Keratinocyte (primary cell): ENCODE measurements at regions not wholly inside any gene's neighbourhood (a gene's known extent, or its start where the extent isn't known, plus 50 kb on each side); places are given as distances from the start of the nearest gene placed in this dataset.
A peak's percentile ranks its signal among the peaks of the same experiment; 100 is the strongest.

Experiments used
- DNase-seq: peaks from one replicate; pipeline ENCODE4 v3.0.0-alpha.2; 2011; ENCODE audit warnings: low read depth, missing footprints, low spot score
- FAIRE-seq: peaks from 2 replicates; lab custom pipeline; 2011; peaks lifted over from hg19 to GRCh38; lab: Jason Lieb, UNC
- H2AFZ ChIP-seq: 2 replicates; pipeline ENCODE4 v1.6.0; 2012; ENCODE audit warnings: low read length, control low read depth, inconsistent platforms; ENCODE audit not compliant: control insufficient read depth
- H3K27ac ChIP-seq: 2 replicates; pipeline ENCODE4 v1.5.1; 2011; ENCODE audit warnings: low read length; ENCODE audit not compliant: control insufficient read depth, insufficient read depth
- H3K27me3 ChIP-seq: 3 replicates; pipeline ENCODE4 v1.6.0; 2011; ENCODE audit warnings: low read length; ENCODE audit not compliant: control insufficient read depth, insufficient read depth; ENCODE audit errors: extremely low read depth
- H3K36me3 ChIP-seq, 2 experiments: 2 replicates in 1 of 2; 3 replicates in 1 of 2; pipeline ENCODE4 v1.5.1; 2011; ENCODE audit warnings: low read length in 2 of 2, mild to moderate bottlenecking in 1 of 2; ENCODE audit not compliant: control insufficient read depth in 2 of 2, insufficient read depth in 2 of 2; ENCODE audit errors: extremely low read depth in 1 of 2
- H3K4me1 ChIP-seq: 3 replicates; pipeline ENCODE4 v1.5.1; 2011; ENCODE audit warnings: low read length; ENCODE audit not compliant: control insufficient read depth, insufficient read depth; ENCODE audit errors: extremely low read depth
- H3K4me2 ChIP-seq: 3 replicates; pipeline ENCODE4 v1.6.0; 2011; ENCODE audit warnings: low read depth, low read length; ENCODE audit not compliant: control insufficient read depth, insufficient read depth; ENCODE audit errors: extremely low read depth
- H3K4me3 ChIP-seq, 3 experiments: fragments of 200-600 bp in 1 of 3; sonication (generic) in 1 of 3; 2 replicates in 2 of 3; 3 replicates in 1 of 3; pipeline ENCODE4 v1.5.1; 2011 to 2016; ENCODE audit warnings: low read length in 3 of 3, mild to moderate bottlenecking in 3 of 3, control low read depth in 2 of 3, inconsistent platforms in 1 of 3, low read depth in 1 of 3, mixed read lengths in 1 of 3, mixed run types in 1 of 3, moderate library complexity in 1 of 3; ENCODE audit not compliant: control insufficient read depth in 2 of 3, insufficient read depth in 2 of 3; ENCODE audit errors: extremely low read depth in 1 of 3
- H3K79me2 ChIP-seq: 2 replicates; pipeline ENCODE4 v1.6.0; 2012; ENCODE audit warnings: low read length; ENCODE audit not compliant: control insufficient read depth, insufficient read depth
- H3K9ac ChIP-seq: 3 replicates; pipeline ENCODE4 v1.6.0; 2011; ENCODE audit warnings: low read length; ENCODE audit not compliant: control insufficient read depth, insufficient read depth; ENCODE audit errors: extremely low read depth
- H3K9me1 ChIP-seq: 3 replicates; pipeline ENCODE4 v1.6.0; 2011; ENCODE audit warnings: low read length; ENCODE audit not compliant: control insufficient read depth, insufficient read depth; ENCODE audit errors: extremely low read depth
- H3K9me3 ChIP-seq: 2 replicates; pipeline ENCODE4 v1.5.1; 2012; ENCODE audit warnings: low read depth, low read length; ENCODE audit not compliant: control insufficient read depth
- H4K20me1 ChIP-seq: 3 replicates; pipeline ENCODE4 v1.6.0; 2011; ENCODE audit warnings: low read length; ENCODE audit not compliant: control insufficient read depth, insufficient read depth; ENCODE audit errors: extremely low read depth
- EZH2 ChIP-seq: IDR thresholded peaks from one replicate; pipeline ENCODE4 v1.6.1; 2012; ENCODE audit warnings: inconsistent platforms, mild to moderate bottlenecking, low read length, moderate library complexity
- dilution Hi-C: fragments of 300-500 bp; cut with MboI; formaldehyde crosslinking; loops from one replicate; pipeline ENCODE4 v1.7.0; 2020; ENCODE audit warnings: low sequenced_read_pairs; ENCODE audit not compliant: extremely low pct_ligation_motif_present
- TF ChIP-seq, protein P1 (sequence below), 3 experiments: IDR thresholded peaks in 1 of 3; conservative IDR thresholded peaks in 1 of 3; optimal IDR thresholded peaks in 1 of 3; 2 replicates in 2 of 3; 3 replicates in 1 of 3; pipeline versions ENCODE3 to v1.5.1; 2011; ENCODE audit warnings: low read length in 3 of 3, mild to moderate bottlenecking in 3 of 3, moderate library complexity in 2 of 3, control low read depth in 1 of 3, inconsistent platforms in 1 of 3; ENCODE audit not compliant: insufficient read depth in 2 of 3; ENCODE audit errors: extremely low read depth in 1 of 3

DNA sequence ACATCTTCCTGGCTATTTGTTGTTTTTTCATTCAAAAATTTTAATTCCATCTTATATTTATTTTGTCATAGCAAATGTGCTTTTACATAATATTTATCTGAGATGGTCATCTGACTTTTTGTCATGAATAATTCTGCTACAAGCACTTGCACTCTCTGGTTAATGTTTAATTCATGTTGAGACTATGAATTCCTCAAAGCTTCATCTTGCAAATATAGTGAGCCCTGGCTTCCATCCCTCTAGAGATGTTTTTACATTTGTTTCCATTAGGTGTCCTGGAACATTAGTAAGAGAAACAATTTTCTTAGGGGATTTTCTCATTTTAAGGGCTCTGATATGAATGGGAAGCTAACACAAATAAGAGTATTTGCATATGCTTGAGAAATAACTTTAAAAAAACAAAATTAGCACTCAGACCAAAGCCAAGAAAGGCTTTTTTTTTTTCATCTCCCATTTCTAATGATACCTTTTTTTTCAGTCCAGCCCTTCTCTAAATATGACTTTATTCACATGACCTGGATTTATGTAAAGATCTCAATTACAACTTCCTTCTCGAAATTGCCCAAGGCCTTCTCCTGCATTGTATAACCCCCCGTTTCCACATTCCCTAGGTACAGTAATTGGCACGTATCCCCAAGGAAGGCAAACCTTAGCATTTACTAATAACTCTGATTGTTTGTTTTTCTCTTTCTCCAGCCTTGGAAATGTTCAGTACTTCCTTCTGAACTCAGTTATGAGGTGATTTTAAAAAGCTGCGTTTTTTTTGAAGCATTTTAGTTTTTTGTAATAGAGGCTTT lies 797.0 kb upstream of the GJE1 start:
- no peaks in the 10 kb centered on the region for H3K36me3 ChIP-seq
- dilution Hi-C loops = no loop called here
- peak overlapping the region; percentile 18 for H2AFZ ChIP-seq
- no peak overlapping the region for H3K27ac ChIP-seq
- no peaks in the 10 kb centered on the region for H3K79me2 ChIP-seq
- H3K9me3 ChIP-seq = no peaks in the 10 kb centered on the region
- TF ChIP-seq, protein P1, sequence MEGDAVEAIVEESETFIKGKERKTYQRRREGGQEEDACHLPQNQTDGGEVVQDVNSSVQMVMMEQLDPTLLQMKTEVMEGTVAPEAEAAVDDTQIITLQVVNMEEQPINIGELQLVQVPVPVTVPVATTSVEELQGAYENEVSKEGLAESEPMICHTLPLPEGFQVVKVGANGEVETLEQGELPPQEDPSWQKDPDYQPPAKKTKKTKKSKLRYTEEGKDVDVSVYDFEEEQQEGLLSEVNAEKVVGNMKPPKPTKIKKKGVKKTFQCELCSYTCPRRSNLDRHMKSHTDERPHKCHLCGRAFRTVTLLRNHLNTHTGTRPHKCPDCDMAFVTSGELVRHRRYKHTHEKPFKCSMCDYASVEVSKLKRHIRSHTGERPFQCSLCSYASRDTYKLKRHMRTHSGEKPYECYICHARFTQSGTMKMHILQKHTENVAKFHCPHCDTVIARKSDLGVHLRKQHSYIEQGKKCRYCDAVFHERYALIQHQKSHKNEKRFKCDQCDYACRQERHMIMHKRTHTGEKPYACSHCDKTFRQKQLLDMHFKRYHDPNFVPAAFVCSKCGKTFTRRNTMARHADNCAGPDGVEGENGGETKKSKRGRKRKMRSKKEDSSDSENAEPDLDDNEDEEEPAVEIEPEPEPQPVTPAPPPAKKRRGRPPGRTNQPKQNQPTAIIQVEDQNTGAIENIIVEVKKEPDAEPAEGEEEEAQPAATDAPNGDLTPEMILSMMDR (optimal IDR thresholded peaks at IDR 0.05 in 1 of 3, IDR thresholded peaks at IDR 0.05 in 1 of 3, conservative IDR thresholded peaks at IDR 0.05 in 1 of 3; ENCODE audit: extremely low read depth in 1 of 3, insufficient read depth in 2 of 3, low read length in 3 of 3) = no peak
- no peak for TF ChIP-seq EZH2
- H4K20me1 ChIP-seq = no peaks in the 10 kb centered on the region
- no peaks in the 10 kb centered on the region for H3K9me1 ChIP-seq
- no peak overlapping the region for H3K4me2 ChIP-seq
- H3K4me3 ChIP-seq = no peak overlapping the region
- H3K4me1 ChIP-seq = no peaks in the 10 kb centered on the region
- no peak overlapping the region for H3K9ac ChIP-seq
- FAIRE-seq = no peak
- DNase-seq = no peak
- H3K27me3 ChIP-seq = no peaks in the 10 kb centered on the region

DNA sequence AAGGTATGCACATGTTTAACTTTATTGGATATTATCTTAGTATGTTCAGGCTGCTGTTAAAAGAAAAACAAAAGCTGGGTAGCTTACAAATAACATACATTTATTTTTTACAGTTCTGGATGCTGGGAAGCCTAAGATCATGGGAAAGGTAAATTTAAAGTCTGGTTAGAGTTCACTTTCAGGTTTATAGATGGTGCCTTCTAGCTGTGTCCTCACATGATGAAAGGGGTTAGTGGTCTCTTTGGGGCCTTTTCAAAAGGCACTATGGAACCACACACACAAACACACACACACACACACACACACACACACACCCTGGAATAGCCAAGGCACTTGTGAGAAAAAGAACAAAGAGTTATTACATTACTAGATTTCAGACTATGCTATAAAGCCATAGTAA lies 805.8 kb upstream of the GJE1 start:
- DNase-seq = no peak
- Histone ChIP-seq H3K4me3 (no peak overlapping the region), H3K36me3 (no peaks in the 10 kb centered on the region), H3K9me3 (no peaks in the 10 kb centered on the region), H3K9me1 (no peaks in the 10 kb centered on the region), H3K27me3 (no peaks in the 10 kb centered on the region), H3K4me1 (peaks cover 4% of the 10 kb centered on the region), H3K9ac (peak overlapping the region; percentile 26), H4K20me1 (no peaks in the 10 kb centered on the region), H3K27ac (peak overlapping the region; percentile 78), H3K79me2 (no peaks in the 10 kb centered on the region), H3K4me2 (peak overlapping the region; percentile 45), H2AFZ (peak overlapping the region; percentile 29)
- FAIRE-seq = peak; percentile 26
- no peak for TF ChIP-seq EZH2
- TF ChIP-seq, protein P1 (optimal IDR thresholded peaks at IDR 0.05 in 1 of 3, IDR thresholded peaks at IDR 0.05 in 1 of 3, conservative IDR thresholded peaks at IDR 0.05 in 1 of 3; ENCODE audit: extremely low read depth in 1 of 3, insufficient read depth in 2 of 3, low read length in 3 of 3) = no peak
- dilution Hi-C loops = no loop called here
